ENCODE measurements at regions not wholly inside any gene's neighbourhood (a gene's known extent, or its start where the extent isn't known, plus 50 kb on each side); places are given as distances from the start of the nearest gene placed in this dataset.

GRCh38 chr2:43059183-43059897, 167.1 kb downstream of the ZFP36L2 start:
- peak; percentile 94 for DNase-seq (ENCODE audit: low read depth)
- H3K4me3 ChIP-seq (ENCODE audit: low read depth, low read length): no peak overlapping the region
- TF ChIP-seq CTCF (IDR thresholded peaks at IDR 0.05; ENCODE audit: insufficient read depth, low read length): no peak

- no peak for DNase-seq (ENCODE audit: low read depth)
- H3K4me3 ChIP-seq (ENCODE audit: low read depth, low read length): no peak overlapping the region
- TF ChIP-seq CTCF (IDR thresholded peaks at IDR 0.05; ENCODE audit: insufficient read depth, low read length): no peak
These were observed 167.7 kb downstream of the ZFP36L2 start for GRCh38 chr2:43058726-43059110.

GRCh38 chr2:43057742-43058725, 168.4 kb downstream of the ZFP36L2 start:
- no peak for DNase-seq (ENCODE audit: low read depth)
- H3K4me3 ChIP-seq (ENCODE audit: low read depth, low read length): no peak overlapping the region
- no peak for TF ChIP-seq CTCF (IDR thresholded peaks at IDR 0.05; ENCODE audit: insufficient read depth, low read length)

DNA sequence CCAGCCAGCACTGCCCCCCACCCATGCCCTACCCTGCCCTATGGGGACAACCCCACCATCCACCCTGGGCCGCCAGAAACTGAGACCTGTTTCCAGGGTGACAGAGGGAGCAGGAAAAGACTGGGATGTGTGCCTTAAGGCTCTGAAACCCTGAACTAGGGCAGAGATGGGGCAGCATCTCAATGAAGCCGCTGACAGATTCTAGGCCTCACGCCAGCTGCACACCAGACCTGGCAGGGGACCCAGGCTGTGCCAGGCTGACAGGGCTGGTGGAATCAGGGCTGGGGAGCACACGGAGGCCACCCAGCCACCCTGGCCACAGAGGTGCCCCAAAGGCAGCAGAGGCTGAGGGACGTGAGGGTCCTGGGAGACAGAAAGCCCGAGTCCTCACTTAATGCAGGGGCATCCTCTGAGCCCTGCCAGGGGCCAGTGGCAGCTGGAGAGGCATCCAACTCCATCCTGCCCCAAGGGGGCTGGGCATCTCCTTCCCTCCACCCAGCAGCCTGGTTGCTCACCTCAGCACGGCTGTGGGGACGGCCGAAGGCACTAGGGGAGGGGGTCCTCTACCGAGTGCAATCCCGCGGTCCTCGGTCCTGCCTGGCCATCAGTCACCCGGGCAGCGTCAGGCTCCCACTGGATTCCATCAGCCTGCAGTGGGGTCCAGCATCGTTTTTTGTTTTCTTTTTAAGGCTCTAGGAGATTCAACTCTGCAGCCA, 169.2 kb downstream of the ZFP36L2 start:
- H3K4me3 ChIP-seq (ENCODE audit: low read depth, low read length): no peak overlapping the region
- no peak for DNase-seq (ENCODE audit: low read depth)
- no peak for TF ChIP-seq CTCF (IDR thresholded peaks at IDR 0.05; ENCODE audit: insufficient read depth, low read length)

DNA sequence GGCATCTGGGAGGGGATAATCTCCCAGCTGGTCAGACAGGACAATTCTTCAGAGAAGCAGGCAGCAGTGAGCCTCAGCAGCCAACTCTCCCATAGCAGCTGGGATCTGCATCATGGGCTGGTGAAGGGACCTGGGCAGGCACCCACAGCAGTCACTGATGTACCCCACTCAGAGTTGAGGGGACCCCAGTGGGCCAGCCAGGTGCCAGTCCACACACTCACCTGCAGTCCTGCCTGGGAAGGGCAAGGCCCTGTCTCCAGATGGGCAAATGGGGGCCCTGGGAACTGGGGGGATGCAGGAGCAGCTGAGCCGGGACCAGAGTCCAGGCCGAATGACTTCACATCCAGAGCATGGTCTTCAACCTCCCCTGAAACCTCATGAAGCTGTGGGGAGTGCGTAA, 170.4 kb downstream of the ZFP36L2 start:
- no peak for TF ChIP-seq CTCF (IDR thresholded peaks at IDR 0.05; ENCODE audit: insufficient read depth, low read length)
- DNase-seq (ENCODE audit: low read depth): no peak
- no peak overlapping the region for H3K4me3 ChIP-seq (ENCODE audit: low read depth, low read length)

GRCh38 chr2:43055086-43055912, 171.1 kb downstream of the ZFP36L2 start:
- no peak overlapping the region for H3K4me3 ChIP-seq (ENCODE audit: low read depth, low read length)
- no peak for TF ChIP-seq CTCF (IDR thresholded peaks at IDR 0.05; ENCODE audit: insufficient read depth, low read length)
- no peak for DNase-seq (ENCODE audit: low read depth)

Measured in fibroblast of the aortic adventitia (primary cell).